HG03060 (cell line): ENCODE measurements at regions not wholly inside any gene's neighbourhood (a gene's known extent, or its start where the extent isn't known, plus 50 kb on each side); places are given as distances from the start of the nearest gene placed in this dataset.
"Not testable (repeated sequence)": the region's sequence is repeated elsewhere in the genome, so short reads cannot be mapped to it uniquely, and the experiment has no call there.

ENCODE experiments used
- ATAC-seq: cut with Tn5 transposase; IDR thresholded peaks from one replicate; pipeline ENCODE4 v1.9.1; 2021; ENCODE audit warnings: low read depth, moderate number of reproducible peaks; ENCODE audit not compliant: unreplicated experiment

GRCh38 chr10:62937674-62938073, 121.5 kb upstream of the EGR2 start:
- ATAC-seq: no peak

- no peak for ATAC-seq
Observed at GRCh38 chr10:62935022-62935421, 118.9 kb upstream of the EGR2 start.

- no peak for ATAC-seq
Observed at GRCh38 chr10:62934258-62934657, 118.1 kb upstream of the EGR2 start.

- not testable (repeated sequence) for ATAC-seq
Observed at GRCh38 chr10:62928763-62929162, 112.6 kb upstream of the EGR2 start.

GRCh38 chr10:62926407-62926806, 110.2 kb upstream of the EGR2 start:
- no peak for ATAC-seq

GRCh38 chr10:62924344-62924748, 108.2 kb upstream of the EGR2 start:
- no peak for ATAC-seq

GRCh38 chr10:62919776-62920175, 103.6 kb upstream of the EGR2 start:
- ATAC-seq: no peak

GRCh38 chr10:62917475-62918238, 101.5 kb upstream of the EGR2 start:
- ATAC-seq: no peak

- ATAC-seq: no peak
Observed at GRCh38 chr10:62916141-62916603, 100.0 kb upstream of the EGR2 start.

- ATAC-seq: no peak
Observed at GRCh38 chr10:62915158-62915557, 99.0 kb upstream of the EGR2 start.

- ATAC-seq: no peak
Observed at GRCh38 chr10:62912086-62912485, 95.9 kb upstream of the EGR2 start.

- ATAC-seq: no peak
Observed at GRCh38 chr10:62911210-62911963, 95.2 kb upstream of the EGR2 start.

GRCh38 chr10:62907470-62908212, 91.5 kb upstream of the EGR2 start:
- ATAC-seq: peak; percentile 60

GRCh38 chr10:62904281-62904875, 88.2 kb upstream of the EGR2 start:
- no peak for ATAC-seq

GRCh38 chr10:62903828-62904227, 87.7 kb upstream of the EGR2 start:
- no peak for ATAC-seq

GRCh38 chr10:62900829-62901571, 84.8 kb upstream of the EGR2 start:
- ATAC-seq: no peak

GRCh38 chr10:62899311-62899710, 83.1 kb upstream of the EGR2 start:
- no peak for ATAC-seq

GRCh38 chr10:62895063-62895462, 78.9 kb upstream of the EGR2 start:
- no peak for ATAC-seq

- no peak for ATAC-seq
Observed at GRCh38 chr10:62894156-62894555, 78.0 kb upstream of the EGR2 start.

- no peak for ATAC-seq
Observed at GRCh38 chr10:62893036-62893435, 76.9 kb upstream of the EGR2 start.
